ENCODE measurements at regions not wholly inside any gene's neighbourhood (a gene's known extent, or its start where the extent isn't known, plus 50 kb on each side); places are given as distances from the start of the nearest gene placed in this dataset.

GRCh38 chr16:9425236-9425635 is 333.8 kb downstream of the HAPSTR1 start:
- Mint-ChIP-seq H3K4me1 (peaks cover 10% of the 10 kb centered on the region), H3K9me3 (peaks cover 7% of the 10 kb centered on the region), H3K36me3 (no peaks in the 10 kb centered on the region), H3K4me3 (no peak overlapping the region), H3K27me3 (ENCODE audit: low read depth) (peaks cover 2% of the 10 kb centered on the region; the same call in 1 of the 2 replicates), H3K27ac (no peak overlapping the region)
- TF ChIP-seq PRDM15 (CRISPR knock-in tag; IDR thresholded peaks at IDR 0.05) (no peak), HMGA2 (CRISPR knock-in tag; IDR thresholded peaks at IDR 0.05) (no peak), AFF4 (CRISPR knock-in tag; IDR thresholded peaks at IDR 0.05; ENCODE audit: borderline replicate concordance) (no peak), RORB (CRISPR knock-in tag; IDR thresholded peaks at IDR 0.05) (no peak), EMX1 (CRISPR knock-in tag; IDR thresholded peaks at IDR 0.05) (no peak), ZSCAN18 (CRISPR knock-in tag; IDR thresholded peaks at IDR 0.05) (no peak), HMGXB4 (CRISPR knock-in tag; IDR thresholded peaks at IDR 0.05) (no peak), MAX (CRISPR knock-in tag; IDR thresholded peaks at IDR 0.05) (no peak), ZNF219 (CRISPR knock-in tag; IDR thresholded peaks at IDR 0.05; ENCODE audit: borderline replicate concordance) (no peak), FOXP4 (CRISPR knock-in tag; IDR thresholded peaks at IDR 0.05) (no peak), NR3C1 (CRISPR knock-in tag; conservative IDR thresholded peaks at IDR 0.05; ENCODE audit: low read depth) (no peak), TEAD4 (CRISPR knock-in tag; IDR thresholded peaks at IDR 0.05) (no peak), ZNF425 (CRISPR knock-in tag; conservative IDR thresholded peaks at IDR 0.05) (no peak), NR2C2 (CRISPR knock-in tag; IDR thresholded peaks at IDR 0.05) (no peak), PREB (CRISPR knock-in tag; IDR thresholded peaks at IDR 0.05; ENCODE audit: borderline replicate concordance) (no peak), ZNF416 (CRISPR knock-in tag; IDR thresholded peaks at IDR 0.05) (no peak), TEAD1 (CRISPR knock-in tag; IDR thresholded peaks at IDR 0.05) (no peak), MLX (CRISPR knock-in tag; IDR thresholded peaks at IDR 0.05) (no peak)
- DNase-seq (ENCODE audit: low spot score) (no peak), ATAC-seq (no peak)
- ChIA-PET CTCF (no interaction called here), POLR2A (no interaction called here)

Measured in WTC11 (cell line).